Kidney capillary endothelial cell (primary cell): ENCODE measurements at regions not wholly inside any gene's neighbourhood (a gene's known extent, or its start where the extent isn't known, plus 50 kb on each side); places are given as distances from the start of the nearest gene placed in this dataset.
A peak's percentile ranks its signal among the peaks of the same experiment; 100 is the strongest.
"Not testable (repeated sequence)": the region's sequence is repeated elsewhere in the genome, so short reads cannot be mapped to it uniquely, and the experiment has no call there.

Experiments used
- DNase-seq: peaks from one replicate; pipeline ENCODE4 v3.0.0-alpha.2; 2018; ENCODE audit warnings: low spot score

- no peak for DNase-seq
Observed at GRCh38 chrX:44785652-44786051, 58.2 kb upstream of the DUSP21 start.

GRCh38 chrX:44784241-44784640, 59.6 kb upstream of the DUSP21 start:
- no peak for DNase-seq

- DNase-seq: no peak
Observed at GRCh38 chrX:44778254-44778653, 65.6 kb upstream of the DUSP21 start.

- DNase-seq: no peak
Observed at GRCh38 chrX:44775726-44776125, 68.1 kb upstream of the DUSP21 start.

GRCh38 chrX:44774066-44774465, 69.8 kb upstream of the DUSP21 start:
- not testable (repeated sequence) for DNase-seq

GRCh38 chrX:44770121-44770520, 73.7 kb upstream of the DUSP21 start:
- DNase-seq: peak; percentile 59

GRCh38 chrX:44767308-44767707, 76.5 kb upstream of the DUSP21 start:
- DNase-seq: no peak

GRCh38 chrX:44765556-44765955, 78.3 kb upstream of the DUSP21 start:
- DNase-seq: no peak

- no peak for DNase-seq
Observed at GRCh38 chrX:44747969-44748368, 95.9 kb upstream of the DUSP21 start.

- DNase-seq: no peak
Observed at GRCh38 chrX:44747317-44747716, 96.5 kb upstream of the DUSP21 start.

- DNase-seq: no peak
Observed at GRCh38 chrX:44744799-44745198, 99.0 kb upstream of the DUSP21 start.

GRCh38 chrX:44742480-44743155, 101.2 kb upstream of the DUSP21 start:
- DNase-seq: no peak

- DNase-seq: not testable (repeated sequence)
Observed at GRCh38 chrX:44741859-44742258, 102.0 kb upstream of the DUSP21 start.

- DNase-seq: not testable (repeated sequence)
Observed at GRCh38 chrX:44741458-44741857, 102.4 kb upstream of the DUSP21 start.

- peak; percentile 85 for DNase-seq
Observed at GRCh38 chrX:44735498-44735897, 108.3 kb upstream of the DUSP21 start.

- no peak for DNase-seq
Observed at GRCh38 chrX:44733931-44734330, 109.9 kb upstream of the DUSP21 start.

GRCh38 chrX:44731160-44731559, 112.7 kb upstream of the DUSP21 start:
- no peak for DNase-seq

GRCh38 chrX:44723426-44723825, 120.4 kb upstream of the DUSP21 start:
- DNase-seq: no peak

- no peak for DNase-seq
Observed at GRCh38 chrX:44708470-44708869, 135.4 kb upstream of the DUSP21 start.

- DNase-seq: peak; percentile 1
Observed at GRCh38 chrX:44705817-44706551, 137.8 kb upstream of the DUSP21 start.

- no peak for DNase-seq
Observed at GRCh38 chrX:44698357-44698756, 145.5 kb upstream of the DUSP21 start.

GRCh38 chrX:44693255-44693654, 150.6 kb upstream of the DUSP21 start:
- DNase-seq: no peak

GRCh38 chrX:44690129-44690528, 147.5 kb upstream of the FUNDC1 start:
- DNase-seq: no peak
